A549 (cell line): ENCODE measurements at regions not wholly inside any gene's neighbourhood (a gene's known extent, or its start where the extent isn't known, plus 50 kb on each side); places are given as distances from the start of the nearest gene placed in this dataset.

Experiments
- EP300 ChIP-seq, 2 experiments: fragments of >200 bp; sonication (Bioruptor Twin); formaldehyde crosslinking; IDR thresholded peaks; 2 replicates in 1 of 2; 3 replicates in 1 of 2; pipeline ENCODE4 v1.6.1; 2016 to 2017
- GATA3 ChIP-seq: IDR thresholded peaks from 2 replicates; pipeline ENCODE4 v1.6.1; 2012; ENCODE audit warnings: borderline replicate concordance
- MAZ ChIP-seq: fragments of 150-350 bp; IDR thresholded peaks from 2 replicates; pipeline ENCODE4 v1.6.1; 2014; ENCODE audit warnings: antibody characterized with exemption, low read depth, low read length, borderline replicate concordance
- POLR2A ChIP-seq: IDR thresholded peaks from 2 replicates; pipeline ENCODE4 v1.6.1; 2012; ENCODE audit warnings: mild to moderate bottlenecking, low read length
- RAD21 ChIP-seq, 2 experiments: fragments of >200 bp in 1 of 2; sonication (Bioruptor Twin) in 1 of 2; formaldehyde crosslinking in 1 of 2; IDR thresholded peaks in 1 of 2; conservative IDR thresholded peaks in 1 of 2; 2 replicates in 1 of 2; 3 replicates in 1 of 2; pipeline ENCODE4 v1.6.1; 2012 to 2018; ENCODE audit warnings: inconsistent platforms in 1 of 2
- ZNF302 ChIP-seq: fragments of 250-450 bp; sonication (Bioruptor Pico); IDR thresholded peaks from 2 replicates; pipeline ENCODE4 v1.9.0; 2021; ENCODE audit warnings: inconsistent platforms, mild to moderate bottlenecking, moderate library complexity
- TF ChIP-seq, protein P1 (sequence below): fragments of >200 bp; sonication (Bioruptor Twin); formaldehyde crosslinking; IDR thresholded peaks from 3 replicates; pipeline ENCODE4 v1.5.1; 2016
- TF ChIP-seq, protein P2 (sequence below): fragments of 200-600 bp; sonication (generic); IDR thresholded peaks from 2 replicates; pipeline ENCODE4 v1.6.1; 2016; ENCODE audit warnings: antibody characterized with exemption, mild to moderate bottlenecking, moderate library complexity

DNA sequence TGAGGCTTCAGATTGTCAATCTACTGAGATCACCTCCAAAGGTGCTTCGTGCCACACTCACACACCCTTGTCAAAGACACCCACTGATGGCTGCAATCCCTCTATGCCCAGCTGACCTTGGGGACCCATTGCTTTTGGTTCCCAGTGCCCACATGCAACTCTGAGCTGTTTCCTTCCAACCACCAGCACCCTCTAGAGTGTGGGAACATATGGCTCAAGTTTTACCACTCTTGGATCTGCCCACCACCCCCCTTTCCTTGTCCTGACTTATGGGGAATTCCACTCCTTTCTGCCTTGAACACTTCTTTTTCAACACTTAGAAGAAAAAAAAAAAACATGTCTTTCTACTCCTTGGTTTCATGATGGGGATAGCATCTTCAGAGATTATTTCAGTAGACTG is 360.2 kb downstream of the ENC1 start:
- TF ChIP-seq, protein P1, sequence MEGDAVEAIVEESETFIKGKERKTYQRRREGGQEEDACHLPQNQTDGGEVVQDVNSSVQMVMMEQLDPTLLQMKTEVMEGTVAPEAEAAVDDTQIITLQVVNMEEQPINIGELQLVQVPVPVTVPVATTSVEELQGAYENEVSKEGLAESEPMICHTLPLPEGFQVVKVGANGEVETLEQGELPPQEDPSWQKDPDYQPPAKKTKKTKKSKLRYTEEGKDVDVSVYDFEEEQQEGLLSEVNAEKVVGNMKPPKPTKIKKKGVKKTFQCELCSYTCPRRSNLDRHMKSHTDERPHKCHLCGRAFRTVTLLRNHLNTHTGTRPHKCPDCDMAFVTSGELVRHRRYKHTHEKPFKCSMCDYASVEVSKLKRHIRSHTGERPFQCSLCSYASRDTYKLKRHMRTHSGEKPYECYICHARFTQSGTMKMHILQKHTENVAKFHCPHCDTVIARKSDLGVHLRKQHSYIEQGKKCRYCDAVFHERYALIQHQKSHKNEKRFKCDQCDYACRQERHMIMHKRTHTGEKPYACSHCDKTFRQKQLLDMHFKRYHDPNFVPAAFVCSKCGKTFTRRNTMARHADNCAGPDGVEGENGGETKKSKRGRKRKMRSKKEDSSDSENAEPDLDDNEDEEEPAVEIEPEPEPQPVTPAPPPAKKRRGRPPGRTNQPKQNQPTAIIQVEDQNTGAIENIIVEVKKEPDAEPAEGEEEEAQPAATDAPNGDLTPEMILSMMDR = no peak
- TF ChIP-seq EP300 (IDR thresholded peaks at IDR 0.05) (no peak), GATA3 (no peak), MAZ (no peak), RAD21 (conservative IDR thresholded peaks at IDR 0.05 in 1 of 2, IDR thresholded peaks at IDR 0.05 in 1 of 2) (no peak), ZNF302 (CRISPR knock-in tag) (no peak), POLR2A (no peak)
- TF ChIP-seq, protein P2, sequence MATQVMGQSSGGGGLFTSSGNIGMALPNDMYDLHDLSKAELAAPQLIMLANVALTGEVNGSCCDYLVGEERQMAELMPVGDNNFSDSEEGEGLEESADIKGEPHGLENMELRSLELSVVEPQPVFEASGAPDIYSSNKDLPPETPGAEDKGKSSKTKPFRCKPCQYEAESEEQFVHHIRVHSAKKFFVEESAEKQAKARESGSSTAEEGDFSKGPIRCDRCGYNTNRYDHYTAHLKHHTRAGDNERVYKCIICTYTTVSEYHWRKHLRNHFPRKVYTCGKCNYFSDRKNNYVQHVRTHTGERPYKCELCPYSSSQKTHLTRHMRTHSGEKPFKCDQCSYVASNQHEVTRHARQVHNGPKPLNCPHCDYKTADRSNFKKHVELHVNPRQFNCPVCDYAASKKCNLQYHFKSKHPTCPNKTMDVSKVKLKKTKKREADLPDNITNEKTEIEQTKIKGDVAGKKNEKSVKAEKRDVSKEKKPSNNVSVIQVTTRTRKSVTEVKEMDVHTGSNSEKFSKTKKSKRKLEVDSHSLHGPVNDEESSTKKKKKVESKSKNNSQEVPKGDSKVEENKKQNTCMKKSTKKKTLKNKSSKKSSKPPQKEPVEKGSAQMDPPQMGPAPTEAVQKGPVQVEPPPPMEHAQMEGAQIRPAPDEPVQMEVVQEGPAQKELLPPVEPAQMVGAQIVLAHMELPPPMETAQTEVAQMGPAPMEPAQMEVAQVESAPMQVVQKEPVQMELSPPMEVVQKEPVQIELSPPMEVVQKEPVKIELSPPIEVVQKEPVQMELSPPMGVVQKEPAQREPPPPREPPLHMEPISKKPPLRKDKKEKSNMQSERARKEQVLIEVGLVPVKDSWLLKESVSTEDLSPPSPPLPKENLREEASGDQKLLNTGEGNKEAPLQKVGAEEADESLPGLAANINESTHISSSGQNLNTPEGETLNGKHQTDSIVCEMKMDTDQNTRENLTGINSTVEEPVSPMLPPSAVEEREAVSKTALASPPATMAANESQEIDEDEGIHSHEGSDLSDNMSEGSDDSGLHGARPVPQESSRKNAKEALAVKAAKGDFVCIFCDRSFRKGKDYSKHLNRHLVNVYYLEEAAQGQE = no peak
